GM12878 (cell line): ENCODE measurements at regions not wholly inside any gene's neighbourhood (a gene's known extent, or its start where the extent isn't known, plus 50 kb on each side); places are given as distances from the start of the nearest gene placed in this dataset.

Experiments
- ATAC-seq: fragments of 200-7000 bp; cut with Tn5 transposase; 3 replicates; pipeline ENCODE4 v1.9.1; 2020; ENCODE audit warnings: mild to moderate bottlenecking, moderate library complexity
- BruUV-seq: library from RNA; stranded (reverse); fragments of 400-500 nt; replicated peaks from 2 replicates; lab custom pipeline; 2021; lab: Mats Ljungman, UMichigan
- CTCF ChIA-PET: fragments of 300-600 bp; sonication (Branson Sonifier 250); formaldehyde crosslinking; extraction: SDS; loops from one replicate; lab custom pipeline; 2021; ENCODE audit warnings: inconsistent platforms; lab: Yijun Ruan, JAX
- POLR2A ChIA-PET: fragments of 350-600 bp; formaldehyde crosslinking; extraction: SDS; loops from one replicate; lab custom pipeline; 2021; ENCODE audit warnings: inconsistent platforms; lab: Charles Lee
- RAD21 ChIA-PET: fragments of 300-600 bp; sonication (Branson Sonifier 250); formaldehyde crosslinking; loops from one replicate; lab custom pipeline; 2023; ENCODE audit warnings: antibody characterized with exemption; ENCODE audit not compliant: unreplicated experiment; lab: Charles Lee
- SMC1A ChIA-PET: fragments of 300-600 bp; sonication (Branson Sonifier 250); formaldehyde crosslinking; loops from one replicate; lab custom pipeline; 2023; ENCODE audit not compliant: unreplicated experiment, uncharacterized antibody; lab: Charles Lee
- DNase-seq: peaks from one replicate; pipeline ENCODE4 v3.0.0-alpha.2; 2011; ENCODE audit warnings: low read depth, low spot score
- FAIRE-seq: peaks from 3 replicates; lab custom pipeline; 2011; peaks lifted over from hg19 to GRCh38; lab: Jason Lieb, UNC
- H2AFZ ChIP-seq: 2 replicates; pipeline ENCODE4 v1.6.0; 2011; ENCODE audit warnings: low read depth, low read length, control low read depth; ENCODE audit not compliant: control insufficient read depth
- H3K27ac ChIP-seq: 2 replicates; pipeline ENCODE4 v1.5.1; 2011; ENCODE audit warnings: control low read depth; ENCODE audit not compliant: control insufficient read depth, insufficient read depth
- H3K27me3 ChIP-seq, 2 experiments: replicated peaks in 1 of 2; 2 replicates each; pipeline versions ENCODE4 v1.6.0 to v1.6.1; 2011; ENCODE audit warnings: low read length in 1 of 2; ENCODE audit not compliant: control insufficient read depth in 2 of 2, insufficient read depth in 2 of 2
- H3K36me3 ChIP-seq, 2 experiments: 2 replicates each; pipeline ENCODE4 v1.5.1; 2011; ENCODE audit warnings: low read length in 1 of 2; ENCODE audit not compliant: control insufficient read depth in 2 of 2, insufficient read depth in 2 of 2
- H3K4me1 ChIP-seq: 2 replicates; pipeline ENCODE4 v1.6.1; 2011; ENCODE audit warnings: mild to moderate bottlenecking, low read length, moderate library complexity, mixed read lengths; ENCODE audit not compliant: control insufficient read depth, insufficient read depth
- H3K4me2 ChIP-seq: 2 replicates; pipeline ENCODE4 v1.6.0; 2011; ENCODE audit warnings: control low read depth; ENCODE audit not compliant: control insufficient read depth, insufficient read depth
- H3K4me3 ChIP-seq: fragments of 200-600 bp; sonication (generic); 2 replicates; pipeline ENCODE4 v1.5.1; 2016
- H3K79me2 ChIP-seq: 2 replicates; pipeline ENCODE4 v1.6.0; 2011; ENCODE audit warnings: low read length; ENCODE audit not compliant: control insufficient read depth, insufficient read depth
- H3K9ac ChIP-seq: 2 replicates; pipeline ENCODE4 v1.8.0; 2011; ENCODE audit warnings: low read length, control low read depth, mixed read lengths; ENCODE audit not compliant: control insufficient read depth, insufficient read depth
- H3K9me3 ChIP-seq: replicated peaks from 3 replicates; pipeline ENCODE4 v1.5.1; 2011; ENCODE audit warnings: mild to moderate bottlenecking, low read length; ENCODE audit not compliant: control insufficient read depth, insufficient read depth
- H4K20me1 ChIP-seq: 2 replicates; pipeline ENCODE4 v1.6.0; 2011; ENCODE audit not compliant: control insufficient read depth, insufficient read depth
- BCLAF1 ChIP-seq: fragments of 450-650 bp; IDR thresholded peaks from 2 replicates; pipeline ENCODE4 v1.6.1; 2017; ENCODE audit warnings: antibody characterized with exemption, mild to moderate bottlenecking, moderate library complexity
- EZH2 ChIP-seq: IDR thresholded peaks from 2 replicates; pipeline ENCODE4 v1.6.1; 2012; ENCODE audit warnings: low read depth, mild to moderate bottlenecking, control low read depth, inconsistent platforms, low read length, borderline replicate concordance; ENCODE audit not compliant: control insufficient read depth
- IKZF2 ChIP-seq, 2 experiments: fragments of 450-650 bp; IDR thresholded peaks; 2 replicates each; pipeline ENCODE4 v1.6.1; 2017; ENCODE audit warnings: mild to moderate bottlenecking in 2 of 2, moderate library complexity in 2 of 2
- JUND ChIP-seq: IDR thresholded peaks from 2 replicates; pipeline ENCODE4 v1.6.1; 2012; ENCODE audit warnings: low read depth, mild to moderate bottlenecking, low read length, improper control_type of control experiment, moderate library complexity
- LARP7 ChIP-seq: fragments of 450-650 bp; IDR thresholded peaks from 2 replicates; pipeline ENCODE4 v1.6.1; 2017; ENCODE audit warnings: mild to moderate bottlenecking
- NRF1 ChIP-seq: conservative IDR thresholded peaks from 2 replicates; pipeline ENCODE4 v1.6.1; 2011; ENCODE audit warnings: mild to moderate bottlenecking, low read depth, low read length, improper control_type of control experiment
- RAD21 ChIP-seq: IDR thresholded peaks from 2 replicates; pipeline ENCODE4 v1.6.1; 2011; ENCODE audit warnings: mild to moderate bottlenecking, low read depth, low read length, moderate library complexity; ENCODE audit not compliant: insufficient read depth
- RBBP5 ChIP-seq: fragments of 200-600 bp; sonication (generic); conservative IDR thresholded peaks from 2 replicates; pipeline ENCODE4 v1.6.1; 2016
- SMAD1 ChIP-seq: fragments of 450-650 bp; IDR thresholded peaks from 2 replicates; pipeline ENCODE4 v1.6.1; 2018; ENCODE audit warnings: mild to moderate bottlenecking, low read depth; ENCODE audit not compliant: partially characterized antibody
- SREBF2 ChIP-seq: IDR thresholded peaks from 2 replicates; pipeline ENCODE4 v1.6.1; 2012; ENCODE audit warnings: mild to moderate bottlenecking, low read length
- USF2 ChIP-seq: IDR thresholded peaks from 2 replicates; pipeline ENCODE4 v1.6.1; 2011; ENCODE audit warnings: low read depth, low read length, improper control_type of control experiment, borderline replicate concordance
- WGBS: methylation state at CpG from one replicate; pipeline ENCODE4 v1.1.6; 2016; ENCODE audit warnings: low lambda C conversion rate; ENCODE audit not compliant: insufficient replicate concordance, insufficient coverage; ENCODE audit errors: missing lambda C conversion rate; 5-methylcytosine and 5-hydroxymethylcytosine counted together
- in situ Hi-C: fragments of 300-500 bp; cut with MboI; formaldehyde crosslinking; loops from 9 replicates; pipeline ENCODE4 v1.14.3; 2018; ENCODE audit warnings: mixed read lengths
- intact Hi-C: fragments of 100-400 bp; cut with micrococcal nuclease; formaldehyde crosslinking; loops from one replicate; pipeline ENCODE4 v1.14.2; 2022; ENCODE audit not compliant: unreplicated experiment

GRCh38 chr2:148568597-148568996 is 76.0 kb upstream of the EPC2 start:
- TF ChIP-seq BCLAF1 (no peak), SREBF2 (no peak), SMAD1 (no peak), RBBP5 (no peak), LARP7 (no peak), JUND (no peak), EZH2 (no peak), IKZF2 (IDR thresholded peaks at IDR 0.05) (no peak), NRF1 (no peak), RAD21 (no peak), USF2 (no peak)
- Histone ChIP-seq H4K20me1 (no peaks in the 10 kb centered on the region), H3K36me3 (no peaks in the 10 kb centered on the region), H2AFZ (no peak overlapping the region), H3K9ac (no peak overlapping the region), H3K79me2 (no peaks in the 10 kb centered on the region), H3K27me3 (no peaks in the 10 kb centered on the region; a peak in 2 of 4 replicates), H3K4me1 (no peaks in the 10 kb centered on the region), H3K4me2 (no peak overlapping the region), H3K4me3 (no peak overlapping the region), H3K9me3 (no peaks in the 10 kb centered on the region), H3K27ac (no peak overlapping the region)
- no peak for ATAC-seq
- RAD21 ChIA-PET: no interaction called here
- CTCF ChIA-PET: no interaction called here
- intact Hi-C loops (loop anchor here (5.0 kb wide), 1 partner anchor 424 kb away; no protein-coding TSS in a partner anchor), in situ Hi-C loops (no loop called here)
- no peak for FAIRE-seq
- SMC1A ChIA-PET: no interaction called here
- BruUV-seq: no TSS peak
- no peak for DNase-seq
- POLR2A ChIA-PET: interaction anchor here (0.6 kb wide), 1 partner anchor 104 kb away, joined by 3 read pairs; no protein-coding TSS in a partner anchor
- WGBS: 88% methylated on average over 9 of the region's 9 CpGs
